Fibroblast of the conjunctiva (primary cell): ENCODE measurements at regions not wholly inside any gene's neighbourhood (a gene's known extent, or its start where the extent isn't known, plus 50 kb on each side); places are given as distances from the start of the nearest gene placed in this dataset.

Experiments
- DNase-seq: peaks from one replicate; pipeline ENCODE4 v3.0.0-alpha.2; 2010; ENCODE audit warnings: low read depth

- no peak for DNase-seq
Observed at GRCh38 chr15:95377258-95377852, 953.1 kb upstream of the NR2F2 start.

- no peak for DNase-seq
Observed at GRCh38 chr15:95394186-95395067, 936.1 kb upstream of the NR2F2 start.

GRCh38 chr15:95400428-95400827, 930.1 kb upstream of the NR2F2 start:
- no peak for DNase-seq

GRCh38 chr15:95401587-95401986, 928.9 kb upstream of the NR2F2 start:
- DNase-seq = peak; percentile 24

GRCh38 chr15:95405447-95405846, 925.1 kb upstream of the NR2F2 start:
- peak; percentile 28 for DNase-seq

GRCh38 chr15:95407534-95407933, 923.0 kb upstream of the NR2F2 start:
- no peak for DNase-seq

GRCh38 chr15:95409211-95409610, 921.3 kb upstream of the NR2F2 start:
- no peak for DNase-seq

GRCh38 chr15:95409626-95410310, 920.7 kb upstream of the NR2F2 start:
- no peak for DNase-seq

- no peak for DNase-seq
Observed at GRCh38 chr15:95410757-95411156, 919.7 kb upstream of the NR2F2 start.

GRCh38 chr15:95416576-95416975, 913.9 kb upstream of the NR2F2 start:
- no peak for DNase-seq

GRCh38 chr15:95417761-95418160, 912.7 kb upstream of the NR2F2 start:
- DNase-seq = no peak

- no peak for DNase-seq
Observed at GRCh38 chr15:95422255-95422654, 908.2 kb upstream of the NR2F2 start.

GRCh38 chr15:95425859-95426258, 904.6 kb upstream of the NR2F2 start:
- no peak for DNase-seq

GRCh38 chr15:95429345-95429744, 901.2 kb upstream of the NR2F2 start:
- no peak for DNase-seq

GRCh38 chr15:95431518-95431917, 899.0 kb upstream of the NR2F2 start:
- DNase-seq = no peak

- no peak for DNase-seq
Observed at GRCh38 chr15:95432878-95433405, 897.6 kb upstream of the NR2F2 start.

- DNase-seq = no peak
Observed at GRCh38 chr15:95439922-95440376, 890.6 kb upstream of the NR2F2 start.

- DNase-seq = no peak
Observed at GRCh38 chr15:95440712-95441111, 889.8 kb upstream of the NR2F2 start.

GRCh38 chr15:95442107-95442719, 888.3 kb upstream of the NR2F2 start:
- no peak for DNase-seq

GRCh38 chr15:95444860-95445259, 885.6 kb upstream of the NR2F2 start:
- no peak for DNase-seq

GRCh38 chr15:95446854-95447253, 883.6 kb upstream of the NR2F2 start:
- no peak for DNase-seq

- DNase-seq = no peak
Observed at GRCh38 chr15:95447486-95447885, 883.0 kb upstream of the NR2F2 start.
